ENCODE measurements at regions not wholly inside any gene's neighbourhood (a gene's known extent, or its start where the extent isn't known, plus 50 kb on each side); places are given as distances from the start of the nearest gene placed in this dataset.

- DNase-seq = no peak
Measured at GRCh38 chr9:89698411-89699005, 93.7 kb downstream of the GADD45G start.

DNA sequence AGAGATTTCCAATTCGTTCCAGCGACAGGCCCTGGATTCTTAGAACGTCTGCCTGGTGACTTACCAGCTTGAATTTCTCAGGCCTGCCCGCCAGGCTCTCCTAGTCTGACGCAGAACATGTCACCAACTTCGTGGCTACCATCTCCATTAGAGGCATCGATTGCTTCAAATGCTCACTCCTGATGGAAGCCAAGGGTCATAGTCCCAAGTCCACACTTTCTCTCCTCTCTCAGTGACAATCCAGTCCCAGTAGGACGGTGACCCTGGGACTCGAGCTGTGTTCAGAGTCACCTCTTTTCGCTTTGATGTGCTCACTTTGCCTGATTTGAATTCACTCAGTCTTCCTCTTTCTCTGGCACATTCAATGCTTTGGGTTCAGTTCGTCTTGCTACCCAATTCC is 94.8 kb downstream of the GADD45G start:
- DNase-seq = no peak

DNA sequence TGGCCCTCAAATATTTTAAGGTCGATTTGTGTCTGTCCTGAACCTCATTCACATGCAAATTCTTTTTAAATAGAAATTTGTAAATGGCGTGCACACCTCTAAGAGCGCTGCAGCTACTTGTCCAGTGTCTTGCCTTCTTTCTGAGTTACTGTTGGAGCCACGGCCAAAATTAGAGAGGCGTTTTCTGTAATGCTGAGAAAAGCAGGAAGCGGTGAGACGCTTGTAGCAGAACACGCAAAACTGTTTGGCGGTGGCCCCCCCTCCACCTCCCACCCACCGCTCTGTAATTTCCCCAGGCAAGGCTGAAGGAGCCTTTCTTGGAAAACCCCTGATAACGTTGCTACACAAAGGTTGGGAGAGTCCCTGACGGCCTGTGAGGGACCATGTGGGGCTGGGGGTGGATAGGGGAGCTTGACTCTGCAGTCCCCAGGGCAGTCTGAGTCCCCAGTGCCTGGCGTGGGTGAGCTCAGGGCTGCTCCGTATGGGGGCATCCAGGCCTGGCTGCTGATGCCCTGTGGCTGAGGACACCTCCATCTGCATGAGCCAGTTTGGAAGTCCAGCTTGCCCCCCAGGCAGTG is 96.5 kb downstream of the GADD45G start:
- no peak for DNase-seq

DNA sequence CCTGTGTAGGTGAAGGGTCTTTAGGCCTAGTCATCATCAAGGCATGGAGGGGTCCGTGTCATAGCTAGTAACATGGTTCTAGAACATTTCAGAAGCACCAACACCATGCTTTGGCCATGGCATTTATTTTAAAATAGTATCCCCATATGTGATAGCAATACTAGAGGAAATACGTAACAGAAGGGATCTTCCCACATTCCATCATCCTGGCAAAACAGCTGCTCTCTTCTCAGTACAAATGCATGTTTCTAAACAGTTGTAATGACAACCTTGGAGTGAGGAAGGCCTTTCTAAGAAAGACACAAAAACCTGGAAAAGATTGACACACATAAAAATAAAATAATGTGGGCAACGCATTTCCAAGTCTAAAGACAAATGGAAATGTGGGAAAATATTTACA is 97.6 kb downstream of the GADD45G start:
- no peak for DNase-seq

DNA sequence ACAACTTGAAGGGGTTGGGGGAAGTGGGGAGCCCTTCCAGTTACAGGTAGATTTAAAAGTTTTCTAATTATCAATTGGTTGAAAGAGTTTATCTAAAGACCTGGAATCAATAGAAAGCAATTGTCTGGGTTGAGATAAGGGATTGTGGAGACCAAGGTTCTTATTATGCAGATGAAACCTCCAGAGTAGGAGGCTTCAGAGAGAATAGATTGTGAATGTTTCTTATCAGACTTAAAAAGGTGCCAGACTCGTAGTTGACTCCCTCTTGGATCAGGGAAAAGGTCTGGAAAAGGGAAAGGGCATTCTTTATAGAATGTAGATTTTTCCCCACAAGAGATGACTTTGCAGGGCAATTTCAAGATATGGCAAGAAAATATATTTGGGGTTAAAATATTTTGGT is 100.8 kb downstream of the GADD45G start:
- no peak for DNase-seq

GRCh38 chr9:89706086-89706485 is 101.3 kb downstream of the GADD45G start:
- DNase-seq = no peak

- no peak for DNase-seq
Measured at GRCh38 chr9:89706731-89707191, 101.9 kb downstream of the GADD45G start.

DNA sequence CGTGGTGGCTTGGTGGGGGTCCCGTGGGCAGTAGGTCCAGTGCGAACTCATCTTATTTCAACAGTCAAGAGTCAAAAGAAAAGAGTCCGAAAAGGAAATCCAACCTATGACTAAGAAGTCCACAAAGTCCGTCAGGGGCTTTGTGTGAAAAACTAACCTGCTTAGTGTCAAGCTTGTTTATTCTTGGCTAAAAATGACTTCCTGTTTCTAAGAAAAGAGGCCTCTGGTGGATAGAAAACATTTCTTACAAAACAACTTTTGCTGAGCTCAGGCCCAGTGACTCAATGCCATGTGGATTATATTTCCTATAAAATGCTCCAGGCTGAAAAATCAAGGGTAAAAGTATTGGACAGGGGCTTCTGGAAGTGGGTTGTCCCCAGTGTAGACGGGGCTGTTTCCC is 105.9 kb downstream of the GADD45G start:
- no peak for DNase-seq

GRCh38 chr9:89711866-89712265 is 107.1 kb downstream of the GADD45G start:
- no peak for DNase-seq

DNA sequence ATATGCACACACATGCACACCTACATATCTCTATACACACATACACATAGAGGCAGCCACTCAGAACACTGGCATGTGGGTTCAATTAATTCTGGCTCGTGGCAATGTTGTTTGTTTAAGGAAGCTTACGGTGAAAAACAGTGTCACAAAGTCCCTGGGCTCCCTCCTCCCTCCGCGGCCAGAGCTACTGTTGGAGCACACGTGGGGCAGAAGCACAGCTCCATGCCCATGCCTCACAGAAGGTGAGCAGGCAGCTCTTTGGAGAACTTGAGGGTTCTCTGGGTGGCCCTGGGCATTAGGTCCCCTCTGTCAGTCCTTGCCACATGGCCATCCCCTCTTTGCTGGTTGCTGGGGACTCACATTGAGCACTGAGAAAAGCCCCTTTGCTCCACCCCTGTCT is 107.5 kb downstream of the GADD45G start:
- no peak for DNase-seq

GRCh38 chr9:89714321-89714720 is 109.5 kb downstream of the GADD45G start:
- DNase-seq = no peak

DNA sequence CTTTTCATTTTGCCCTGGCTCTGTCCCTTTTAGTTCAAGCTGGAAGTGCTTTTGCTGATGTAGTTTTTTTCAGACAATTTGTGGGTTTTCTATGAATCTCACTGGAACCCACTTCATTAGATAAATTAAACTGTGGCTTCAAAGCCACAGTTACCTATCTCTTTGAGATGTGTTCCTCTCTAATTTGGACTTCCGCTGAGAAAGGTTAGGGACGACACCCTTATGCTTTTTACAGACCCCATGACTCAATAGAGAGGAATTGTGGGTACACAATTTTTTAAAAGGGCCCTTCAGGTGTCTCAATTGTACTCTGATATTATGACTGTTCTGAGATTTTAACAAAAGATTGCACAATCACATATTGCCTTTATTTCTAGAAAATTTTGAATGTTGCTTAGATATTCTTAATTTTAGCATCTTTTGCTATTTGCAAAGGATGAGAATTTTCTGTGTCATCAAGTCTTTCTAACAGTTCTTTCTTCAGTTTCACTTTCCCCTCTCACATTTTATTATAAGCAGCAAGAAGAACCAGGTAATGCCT is 110.6 kb downstream of the GADD45G start:
- DNase-seq = no peak

DNA sequence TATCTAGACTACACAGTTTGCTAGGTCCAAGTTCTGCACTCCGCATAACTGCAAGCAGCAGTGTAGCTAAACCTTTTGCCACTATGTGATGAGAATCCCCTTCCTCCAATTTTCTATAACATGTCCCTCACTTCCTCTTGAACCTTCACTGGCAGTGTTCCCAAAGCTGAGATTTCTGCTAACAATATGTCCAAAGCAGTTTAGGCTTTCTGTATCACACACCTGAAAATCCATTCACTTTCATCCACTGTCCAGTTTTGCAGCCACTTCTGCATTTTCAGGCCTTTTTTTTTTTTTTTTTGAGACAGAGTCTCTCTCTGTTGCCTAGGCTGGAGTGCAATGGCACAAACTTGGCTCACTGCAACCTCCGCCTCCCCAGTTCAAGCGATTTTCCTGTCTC is 111.1 kb downstream of the GADD45G start:
- DNase-seq = no peak

DNA sequence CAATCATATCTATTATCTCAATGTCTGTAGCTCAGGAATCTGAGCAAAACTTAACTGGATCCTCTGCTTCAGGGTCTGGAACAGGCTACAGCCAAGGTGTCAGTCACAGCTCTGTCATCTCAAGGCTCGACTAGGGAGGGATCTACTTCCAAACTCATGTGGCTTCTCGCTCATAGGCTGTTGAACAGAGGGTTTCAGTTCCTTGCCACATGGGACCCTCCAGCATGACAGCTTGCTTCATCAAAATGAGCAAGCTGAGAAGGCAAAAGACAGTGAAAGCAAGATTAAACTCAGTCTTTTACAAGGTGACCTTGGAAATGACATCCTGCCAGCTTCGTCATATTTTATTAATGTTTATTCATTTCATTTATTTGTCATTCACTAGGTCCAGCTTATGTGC is 111.7 kb downstream of the GADD45G start:
- no peak for DNase-seq

- no peak for DNase-seq
Measured at GRCh38 chr9:89718176-89718575, 113.4 kb downstream of the GADD45G start.

- no peak for DNase-seq
Measured at GRCh38 chr9:89718651-89719050, 113.8 kb downstream of the GADD45G start.

- DNase-seq = no peak
Measured at GRCh38 chr9:89719202-89719601, 114.4 kb downstream of the GADD45G start.

- no peak for DNase-seq
Measured at GRCh38 chr9:89720696-89721175, 115.9 kb downstream of the GADD45G start.

DNA sequence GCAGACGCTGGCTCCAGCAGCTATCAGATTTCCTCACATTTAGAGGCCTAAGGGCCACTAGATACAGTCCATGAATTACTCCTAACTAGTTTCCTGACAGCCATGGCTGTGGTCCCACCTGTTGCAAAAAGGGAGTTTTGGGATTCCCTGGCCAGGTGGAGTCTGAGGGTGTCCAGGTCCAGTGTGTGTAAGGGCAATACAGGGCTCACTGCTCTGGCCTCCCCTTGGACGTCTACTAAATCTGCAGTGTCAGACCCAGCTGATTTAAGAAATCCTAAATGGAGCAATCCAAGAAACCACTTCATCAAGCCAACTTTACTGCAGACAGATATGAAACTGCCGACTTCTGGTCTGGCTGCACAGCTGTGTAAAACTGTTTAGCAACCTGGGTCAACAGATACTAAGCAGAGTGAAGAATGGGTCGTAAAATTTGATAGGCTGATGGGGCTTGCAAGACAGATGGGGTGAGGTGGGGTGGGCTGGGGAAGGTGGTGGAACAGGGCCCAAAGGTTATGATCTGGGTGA is 116.4 kb downstream of the GADD45G start:
- peak; percentile 42 for DNase-seq

GRCh38 chr9:89721971-89722530 is 117.2 kb downstream of the GADD45G start:
- DNase-seq = no peak

- no peak for DNase-seq
Measured at GRCh38 chr9:89722712-89723111, 117.9 kb downstream of the GADD45G start.

DNA sequence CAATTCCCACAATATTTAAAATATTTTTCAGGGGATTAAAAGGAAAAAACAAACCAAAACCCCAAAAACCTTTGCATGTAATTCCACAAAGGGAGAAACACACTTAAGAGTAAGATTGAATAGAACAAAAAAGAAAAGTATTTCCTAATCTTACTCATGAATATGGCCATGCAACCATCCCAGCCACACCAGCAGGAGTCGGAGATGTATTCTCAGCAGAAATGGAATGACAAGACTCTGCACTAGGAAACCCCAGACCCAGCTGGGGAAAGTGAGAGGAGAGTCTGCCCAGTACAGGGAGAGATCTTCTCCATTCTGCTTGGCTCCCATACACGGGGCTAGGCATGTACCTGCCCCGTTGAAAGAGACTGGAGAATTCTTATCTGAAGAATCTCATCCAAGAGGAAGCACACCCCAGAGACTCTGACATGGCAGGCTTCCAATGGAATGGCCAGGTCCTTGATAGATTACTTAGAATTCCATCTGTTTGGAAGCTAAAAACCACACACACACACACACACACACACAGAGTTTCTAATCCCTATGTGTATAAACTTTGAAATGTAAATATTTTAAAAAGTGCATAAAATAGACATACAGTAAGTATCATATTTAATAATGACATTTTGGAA is 118.8 kb downstream of the GADD45G start:
- no peak for DNase-seq

DNA sequence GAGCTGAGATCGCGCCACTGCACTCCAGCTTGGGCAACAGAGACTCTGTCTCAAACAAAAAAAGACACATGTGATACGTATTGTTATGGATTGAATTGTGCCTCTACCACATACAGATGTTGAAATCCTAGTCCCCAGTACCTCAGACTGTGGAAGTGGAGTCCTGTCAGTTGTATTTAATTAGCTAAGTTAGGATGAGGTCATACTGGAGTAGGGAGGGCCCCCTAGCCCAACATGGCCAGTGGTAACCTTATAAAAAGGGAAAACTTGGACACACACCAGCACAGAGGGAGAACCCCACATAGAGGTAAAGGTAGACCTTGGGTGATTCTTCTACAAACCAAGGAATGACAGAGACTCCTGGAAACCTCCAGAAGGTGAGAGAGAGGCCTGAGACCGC is 119.8 kb downstream of the GADD45G start:
- no peak for DNase-seq

DNA sequence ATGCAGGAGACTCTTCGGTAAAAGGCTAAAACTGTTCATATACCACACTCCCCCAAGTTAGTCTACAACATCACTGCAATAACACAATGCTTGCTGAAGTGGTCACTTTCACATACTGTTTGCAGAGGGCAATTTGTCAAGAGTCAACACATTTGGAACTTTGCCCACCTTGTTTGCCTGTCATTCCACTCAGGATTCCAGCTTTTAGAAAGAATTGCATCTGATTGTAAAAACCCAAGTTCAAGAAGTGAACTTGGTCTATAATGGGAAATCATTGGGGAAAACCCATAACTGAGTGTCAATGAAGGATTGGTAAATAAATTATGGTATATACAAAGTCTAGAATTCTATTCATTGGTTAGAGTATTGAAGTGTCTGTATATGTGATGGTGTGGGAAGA is 120.5 kb downstream of the GADD45G start:
- no peak for DNase-seq

All from NCI-H510A treated with DMSO at 0.1 percent for 48 hours (cell line).